Psoas muscle (tissue), 7 donors: ENCODE measurements at regions not wholly inside any gene's neighbourhood (a gene's known extent, or its start where the extent isn't known, plus 50 kb on each side); places are given as distances from the start of the nearest gene placed in this dataset.

Source experiments
- ATAC-seq, 4 donors: fragments of 200-7000 bp; cut with Tn5 transposase; one replicate each; pipeline ENCODE4 v1.9.1; 2020; ENCODE audit warnings: moderate library complexity in 3 of 4, mild to moderate bottlenecking in 2 of 4
- DNase-seq, 2 donors: peaks; one replicate each; pipeline ENCODE4 v3.0.0-alpha.2; 2020
- H3K27ac ChIP-seq: fragments of 200-600 bp; one replicate; pipeline ENCODE4 v1.8.0; 2022
- H3K27me3 ChIP-seq, 3 donors: fragments of 200-600 bp in 1 of 3; one replicate each; pipeline versions ENCODE4 v1.6.1 to v1.8.0; 2013 to 2022; ENCODE audit warnings: low read length in 2 of 3, mild to moderate bottlenecking in 2 of 3, moderate library complexity in 1 of 3; ENCODE audit not compliant: insufficient read depth in 3 of 3
- H3K36me3 ChIP-seq, 2 donors: fragments of 200-600 bp in 1 of 2; one replicate each; pipeline versions ENCODE4 v1.6.1 to v1.8.0; 2013 to 2022; ENCODE audit warnings: low read depth in 1 of 2, mild to moderate bottlenecking in 1 of 2, moderate library complexity in 1 of 2; ENCODE audit not compliant: insufficient read depth in 1 of 2
- H3K4me1 ChIP-seq: fragments of 200-600 bp; one replicate; pipeline ENCODE4 v1.8.0; 2022
- H3K4me3 ChIP-seq: fragments of 200-600 bp; one replicate; pipeline ENCODE4 v1.8.0; 2022; ENCODE audit warnings: mild to moderate bottlenecking
- H3K9me3 ChIP-seq: fragments of 200-600 bp; one replicate; pipeline ENCODE4 v1.8.0; 2022
- WGBS, 3 donors: extraction: QIAGEN DNeasy Blood & Tissue Kit; methylation state at CpG; one replicate each; pipeline versions ENCODE4 v1.1.6 to v1.1.7; 2013; 5-methylcytosine and 5-hydroxymethylcytosine counted together
- intact Hi-C, 2 donors: fragments of 100-400 bp; cut with DNase I; formaldehyde crosslinking; loops; one replicate each; pipeline versions ENCODE4 v1.11.0 to v1.14.2; 2022
- TF ChIP-seq, protein P1 (sequence below): fragments of 200-600 bp; IDR thresholded peaks from one replicate; pipeline ENCODE4 v1.8.0; 2022; ENCODE audit warnings: antibody characterized with exemption
- donor health status: healthy with polysubstance abuse.
- donor health status: DM: no; HTN: no; CAD: no; lungs with moderate emphysema.
- donor health status: Bipolar disorder and iron deficiency.
- donor health status: healthy.
- donor health status: DM: yes; HTN: yes; CAD: no.
- donor health status: DM: no; HTN: no; CAD: no.
- donor health status: DM: yes; HTN: yes; CAD: no.

DNA sequence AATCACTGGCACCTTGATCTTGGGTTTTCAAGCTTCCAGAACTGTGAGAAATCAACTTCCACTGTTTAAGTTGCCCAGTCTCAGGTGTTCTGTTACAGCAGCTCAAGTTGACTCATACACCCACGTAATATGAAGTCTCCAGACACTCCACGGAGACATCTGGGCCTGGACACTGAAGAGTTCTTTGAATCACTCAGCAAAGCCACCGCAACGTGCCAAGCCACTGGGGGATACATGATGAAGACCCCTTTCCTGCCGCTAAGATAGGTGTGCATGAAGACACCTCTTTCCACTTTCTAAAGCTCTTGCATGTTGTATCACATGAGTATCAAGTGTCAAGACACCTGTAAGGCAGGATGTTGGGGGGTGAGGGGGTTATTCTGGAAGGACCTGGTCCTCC lies 311.7 kb upstream of the RTL1 start:
- Histone ChIP-seq H3K9me3 (peaks cover 7% of the 10 kb centered on the region), H3K4me1 (no peaks in the 10 kb centered on the region), H3K4me3 (no peak overlapping the region), H3K36me3 (no peaks in the 10 kb centered on the region), H3K27me3 (peaks cover 0 to 1% (median 0%) of the 10 kb centered on the region in 3 donors), H3K27ac (no peak overlapping the region)
- TF ChIP-seq, protein P1, sequence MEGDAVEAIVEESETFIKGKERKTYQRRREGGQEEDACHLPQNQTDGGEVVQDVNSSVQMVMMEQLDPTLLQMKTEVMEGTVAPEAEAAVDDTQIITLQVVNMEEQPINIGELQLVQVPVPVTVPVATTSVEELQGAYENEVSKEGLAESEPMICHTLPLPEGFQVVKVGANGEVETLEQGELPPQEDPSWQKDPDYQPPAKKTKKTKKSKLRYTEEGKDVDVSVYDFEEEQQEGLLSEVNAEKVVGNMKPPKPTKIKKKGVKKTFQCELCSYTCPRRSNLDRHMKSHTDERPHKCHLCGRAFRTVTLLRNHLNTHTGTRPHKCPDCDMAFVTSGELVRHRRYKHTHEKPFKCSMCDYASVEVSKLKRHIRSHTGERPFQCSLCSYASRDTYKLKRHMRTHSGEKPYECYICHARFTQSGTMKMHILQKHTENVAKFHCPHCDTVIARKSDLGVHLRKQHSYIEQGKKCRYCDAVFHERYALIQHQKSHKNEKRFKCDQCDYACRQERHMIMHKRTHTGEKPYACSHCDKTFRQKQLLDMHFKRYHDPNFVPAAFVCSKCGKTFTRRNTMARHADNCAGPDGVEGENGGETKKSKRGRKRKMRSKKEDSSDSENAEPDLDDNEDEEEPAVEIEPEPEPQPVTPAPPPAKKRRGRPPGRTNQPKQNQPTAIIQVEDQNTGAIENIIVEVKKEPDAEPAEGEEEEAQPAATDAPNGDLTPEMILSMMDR, result no peak
- DNase-seq, result peak in 1 of 2 donors; percentile 6
- ATAC-seq, result no peak
- 88 to 92% (median 91%) methylated on average over 5 of the region's 5 CpGs for WGBS, 3 donors
- intact Hi-C loops, result no loop called here

DNA sequence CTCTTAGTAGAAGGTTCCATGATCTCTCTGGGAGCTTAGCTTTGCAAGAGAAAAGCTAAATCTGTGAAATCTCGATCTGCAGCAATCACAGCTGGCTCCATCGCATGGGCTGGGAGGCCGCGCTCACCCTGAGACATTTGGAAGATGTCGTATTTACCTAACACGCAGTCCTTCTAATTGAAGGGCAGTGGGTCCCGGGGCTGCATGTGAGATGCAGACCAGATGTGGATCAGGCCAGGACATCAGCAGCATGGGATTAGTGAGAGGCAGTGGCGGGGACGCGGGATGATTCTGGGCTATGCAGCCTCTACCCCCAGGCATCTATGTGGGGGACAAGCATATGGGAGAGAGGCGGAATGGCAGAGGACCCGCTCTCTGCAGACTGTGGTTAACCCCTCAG lies 312.4 kb upstream of the RTL1 start:
- Histone ChIP-seq H3K36me3 (no peaks in the 10 kb centered on the region), H3K4me3 (no peak overlapping the region), H3K27ac (no peak overlapping the region), H3K9me3 (peaks cover under 1% of the 10 kb centered on the region), H3K27me3 (peaks cover 0 to 1% (median 0%) of the 10 kb centered on the region in 3 donors), H3K4me1 (no peaks in the 10 kb centered on the region)
- TF ChIP-seq, protein P1, result no peak
- ATAC-seq (no peak), DNase-seq (peak in 1 of 2 donors; percentile 20)
- intact Hi-C loops, result no loop called here
- WGBS, 3 donors, result 61 to 68% (median 63%) methylated on average over 12 of the region's 12 CpGs

GRCh38 chr14:101216366-101217079 lies 313.0 kb upstream of the RTL1 start:
- H3K4me1 ChIP-seq, result no peaks in the 10 kb centered on the region
- peak in 1 of 2 donors; percentile 3 for DNase-seq
- ATAC-seq, result no peak
- 75 to 76% (median 76%) methylated on average over 9 of the region's 9 CpGs for WGBS, 3 donors
- intact Hi-C loops, result no loop called here
- H3K4me3 ChIP-seq, result no peak overlapping the region
- H3K27me3 ChIP-seq, result peaks cover 0 to 1% (median 0%) of the 10 kb centered on the region in 3 donors
- H3K9me3 ChIP-seq, result no peaks in the 10 kb centered on the region
- H3K36me3 ChIP-seq, result no peaks in the 10 kb centered on the region
- no peak overlapping the region for H3K27ac ChIP-seq
- TF ChIP-seq, protein P1, result no peak

GRCh38 chr14:101217080-101217463 lies 313.6 kb upstream of the RTL1 start:
- DNase-seq (peak in 1 of 2 donors; percentile 5), ATAC-seq (no peak)
- H3K4me3 ChIP-seq, result no peak overlapping the region
- peaks cover 0 to 1% (median 0%) of the 10 kb centered on the region in 3 donors for H3K27me3 ChIP-seq
- H3K36me3 ChIP-seq, result no peaks in the 10 kb centered on the region
- no peak overlapping the region for H3K27ac ChIP-seq
- H3K4me1 ChIP-seq, result no peaks in the 10 kb centered on the region
- intact Hi-C loops, result no loop called here
- no peaks in the 10 kb centered on the region for H3K9me3 ChIP-seq
- TF ChIP-seq, protein P1, result no peak
- WGBS, 3 donors, result 73 to 78% (median 76%) methylated on average over 6 of the region's 6 CpGs
